ENCODE measurements at regions not wholly inside any gene's neighbourhood (a gene's known extent, or its start where the extent isn't known, plus 50 kb on each side); places are given as distances from the start of the nearest gene placed in this dataset.

GRCh38 chr2:176601066-176601465 is 331.8 kb downstream of the MTX2 start:
- DNase-seq (ENCODE audit: low read depth): no peak

GRCh38 chr2:176612036-176612435 is 342.8 kb downstream of the MTX2 start:
- no peak for DNase-seq (ENCODE audit: low read depth)

GRCh38 chr2:176612736-176613135 is 343.5 kb downstream of the MTX2 start:
- DNase-seq (ENCODE audit: low read depth): peak; percentile 59

GRCh38 chr2:176613323-176613987 is 344.2 kb downstream of the MTX2 start:
- no peak for DNase-seq (ENCODE audit: low read depth)

DNA sequence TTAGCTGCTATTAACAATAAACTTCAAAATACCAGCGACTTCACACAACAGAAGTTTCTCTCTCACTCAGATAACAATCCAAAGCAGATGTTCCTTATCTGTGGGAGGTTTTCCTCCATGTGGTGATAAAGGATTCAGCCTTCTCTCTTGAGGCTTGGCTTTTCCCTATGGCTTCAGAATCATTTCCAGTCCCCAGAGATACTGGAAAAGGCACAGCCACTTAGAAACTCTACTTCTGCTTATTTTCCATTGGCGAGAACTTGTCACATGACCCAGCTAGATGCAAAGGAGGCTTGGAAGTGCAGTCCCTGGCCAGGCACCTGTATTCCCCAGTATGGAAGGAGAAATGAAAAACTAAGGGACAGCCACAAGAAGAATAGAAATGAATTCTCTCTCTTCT is 344.8 kb downstream of the MTX2 start:
- DNase-seq (ENCODE audit: low read depth): no peak

DNA sequence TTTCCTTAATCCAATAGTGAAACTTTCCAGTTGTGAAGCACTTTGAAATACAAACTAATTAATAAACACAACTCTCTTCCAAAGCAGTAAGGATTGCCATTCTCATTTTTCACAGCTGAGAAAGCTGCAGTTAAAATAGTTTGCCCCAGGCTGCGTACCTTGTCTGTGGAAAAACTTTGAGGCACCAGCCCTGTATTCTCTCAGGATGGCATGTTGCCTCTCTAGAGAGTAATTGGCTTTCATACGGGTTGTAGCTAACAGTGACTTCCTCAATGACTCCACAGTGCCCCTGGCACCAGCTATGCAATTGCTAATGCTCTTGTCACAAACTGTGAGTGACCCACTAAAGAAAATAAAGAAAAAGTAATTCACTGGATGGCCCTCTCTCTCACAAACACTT is 345.7 kb downstream of the MTX2 start:
- no peak for DNase-seq (ENCODE audit: low read depth)

- DNase-seq (ENCODE audit: low read depth): no peak
These were observed 350.3 kb downstream of the MTX2 start for GRCh38 chr2:176619504-176619903.

DNA sequence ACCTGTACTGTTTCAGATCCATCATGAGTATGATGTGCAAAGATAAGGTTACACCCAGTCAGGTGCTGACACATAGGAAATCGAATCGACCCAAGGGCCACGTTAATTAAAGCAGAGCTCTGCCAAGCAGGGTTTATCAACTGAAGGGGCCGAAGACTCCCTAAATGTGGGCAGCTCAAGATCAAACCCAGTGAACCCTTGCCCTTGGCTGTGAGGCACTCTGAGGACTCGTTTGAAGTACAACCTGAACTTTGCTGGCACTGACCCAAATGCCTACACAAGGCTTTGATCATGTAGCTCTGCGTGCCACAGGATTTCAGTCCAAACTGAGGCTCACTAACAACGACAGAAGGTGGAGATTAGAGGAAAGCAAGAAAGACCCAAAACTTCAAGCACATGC is 352.1 kb downstream of the MTX2 start:
- no peak for DNase-seq (ENCODE audit: low read depth)

GRCh38 chr2:176622792-176623191 is 353.6 kb downstream of the MTX2 start:
- DNase-seq (ENCODE audit: low read depth): no peak

- DNase-seq (ENCODE audit: low read depth): no peak
These were observed 357.6 kb downstream of the MTX2 start for GRCh38 chr2:176626796-176627195.

GRCh38 chr2:176628438-176628837 is 359.2 kb downstream of the MTX2 start:
- DNase-seq (ENCODE audit: low read depth): no peak

DNA sequence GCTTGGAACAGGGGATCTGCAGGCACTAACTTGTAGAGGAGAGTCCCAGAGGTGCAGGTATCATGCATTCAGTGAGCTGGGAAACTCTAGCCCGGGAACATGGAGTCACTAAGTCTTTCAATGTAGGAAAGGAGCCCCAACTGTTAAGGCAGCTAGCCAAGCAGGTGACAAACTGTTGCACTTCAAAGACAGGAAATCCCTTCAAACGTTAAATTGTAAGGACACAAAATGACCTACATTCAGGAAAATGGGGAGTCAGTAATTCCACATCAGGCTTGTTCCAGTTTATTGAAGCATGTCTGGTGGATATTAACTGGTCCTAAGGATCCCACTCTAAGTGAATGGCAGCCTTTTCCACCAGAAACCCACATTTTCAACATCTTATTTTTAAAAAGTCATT is 364.5 kb downstream of the MTX2 start:
- no peak for DNase-seq (ENCODE audit: low read depth)

DNA sequence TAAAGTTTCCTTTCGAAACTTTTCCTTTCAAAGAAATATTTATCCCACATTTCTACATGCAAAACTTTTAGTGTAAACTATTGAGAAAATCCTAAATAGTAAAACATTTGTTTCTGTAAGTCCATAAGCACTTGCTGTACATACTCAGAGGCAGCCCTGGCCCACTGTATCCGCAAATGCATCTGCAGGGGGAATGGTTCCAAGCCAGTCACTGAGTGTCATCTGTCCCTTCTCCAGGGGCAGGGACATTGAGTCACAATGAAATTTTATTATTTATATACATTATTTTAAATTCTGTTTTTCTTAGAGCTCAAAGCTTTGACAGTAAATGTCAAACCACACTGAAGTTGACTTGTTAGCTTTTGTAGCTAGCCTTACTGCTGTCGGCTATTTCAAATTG is 367.2 kb downstream of the MTX2 start:
- no peak for DNase-seq (ENCODE audit: low read depth)

GRCh38 chr2:176637142-176637485 is 367.9 kb downstream of the MTX2 start:
- DNase-seq (ENCODE audit: low read depth): peak; percentile 37

DNA sequence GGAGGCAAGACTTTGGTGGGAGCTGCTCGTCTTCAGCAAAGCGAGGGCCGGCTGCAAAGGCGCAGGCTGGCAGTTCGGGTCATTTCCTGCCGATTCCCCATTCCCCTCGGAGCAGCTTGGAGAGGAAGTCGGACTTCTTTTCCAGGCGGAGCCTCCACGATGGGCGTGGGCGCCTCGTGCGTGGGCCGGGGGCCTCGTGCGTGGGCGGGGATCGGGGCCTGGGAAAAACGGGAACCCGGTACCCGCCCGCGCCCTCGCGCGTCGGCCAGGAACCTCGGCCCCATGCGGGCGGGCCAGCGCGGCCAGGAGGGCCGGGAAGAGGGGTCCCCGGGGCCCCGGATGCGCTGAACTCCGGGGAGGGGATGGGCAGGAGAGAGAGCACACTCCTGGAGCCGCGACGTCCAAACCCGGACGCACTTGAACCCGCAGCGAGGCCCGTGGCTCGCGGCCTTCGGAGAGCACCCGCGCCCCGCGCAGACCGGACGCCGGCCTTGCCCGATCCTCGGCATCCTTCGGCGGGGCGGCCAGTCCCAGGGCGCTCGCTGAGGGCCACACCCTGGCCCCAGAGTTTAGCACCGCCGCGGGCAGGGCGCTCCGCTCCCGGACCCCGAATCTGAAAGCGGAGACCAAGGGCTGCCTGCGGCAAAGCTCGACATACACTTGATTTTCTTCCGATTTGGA is 368.4 kb downstream of the MTX2 start:
- DNase-seq (ENCODE audit: low read depth): peak; percentile 62

- peak; percentile 50 for DNase-seq (ENCODE audit: low read depth)
These were observed 369.1 kb downstream of the MTX2 start for GRCh38 chr2:176638167-176639015.

DNA sequence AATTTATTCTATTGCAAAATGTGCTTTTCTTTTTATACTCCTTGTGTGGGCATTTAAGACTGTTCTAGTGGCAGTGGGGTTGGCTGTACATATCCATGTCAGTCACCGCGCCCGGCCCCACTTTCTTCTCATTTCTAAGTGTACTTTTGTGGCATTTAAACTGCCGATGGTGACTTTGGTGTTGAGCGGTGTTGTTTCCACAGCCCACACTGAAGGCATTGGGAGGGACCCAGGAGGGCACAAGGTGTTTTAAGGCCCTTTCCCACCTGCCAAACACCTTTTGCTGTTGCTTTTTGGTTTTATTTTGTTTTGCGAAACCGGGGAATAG is 369.7 kb downstream of the MTX2 start:
- DNase-seq (ENCODE audit: low read depth): no peak

- no peak for DNase-seq (ENCODE audit: low read depth)
These were observed 370.4 kb downstream of the MTX2 start for GRCh38 chr2:176639671-176640070.

DNA sequence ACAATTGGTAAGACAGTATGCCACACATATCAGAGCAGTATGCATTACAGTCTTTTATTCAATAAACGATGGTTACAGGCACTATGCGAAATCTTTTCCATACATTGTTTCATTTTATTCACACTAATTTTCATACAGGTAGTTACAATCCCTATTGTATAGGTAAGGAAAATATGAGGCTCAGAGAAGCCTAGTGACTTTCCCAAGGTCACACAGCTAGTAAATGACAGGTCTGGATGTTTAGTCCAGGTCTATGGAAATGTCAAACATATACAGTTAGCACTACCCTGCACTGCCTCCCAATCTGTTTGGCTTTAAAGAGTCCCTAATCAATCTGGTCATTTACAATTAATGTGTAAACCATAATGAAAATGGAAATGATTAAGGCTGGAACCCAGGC is 372.2 kb downstream of the MTX2 start:
- DNase-seq (ENCODE audit: low read depth): no peak

GRCh38 chr2:176642074-176642473 is 372.8 kb downstream of the MTX2 start:
- DNase-seq (ENCODE audit: low read depth): peak; percentile 86

GRCh38 chr2:176643646-176644045 is 374.4 kb downstream of the MTX2 start:
- no peak for DNase-seq (ENCODE audit: low read depth)

DNA sequence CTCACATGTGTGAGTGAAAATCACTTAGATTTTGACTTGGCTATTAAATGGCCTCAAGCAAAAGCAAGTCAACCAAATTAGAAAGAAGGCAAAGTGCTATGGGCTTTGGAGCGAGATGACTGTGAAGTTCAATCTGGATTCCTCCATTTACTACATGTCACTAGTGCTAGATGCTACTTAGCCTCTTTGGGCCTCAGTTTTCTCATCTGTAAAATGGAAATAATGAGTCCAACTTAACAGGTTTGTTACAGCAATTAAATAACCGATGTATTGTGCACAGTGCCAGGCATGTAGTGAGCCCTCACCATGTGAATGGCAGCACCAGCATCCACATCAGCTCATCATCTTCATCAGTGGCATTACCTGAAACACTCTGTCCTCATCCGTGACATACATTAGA is 376.3 kb downstream of the MTX2 start:
- no peak for DNase-seq (ENCODE audit: low read depth)

DNA sequence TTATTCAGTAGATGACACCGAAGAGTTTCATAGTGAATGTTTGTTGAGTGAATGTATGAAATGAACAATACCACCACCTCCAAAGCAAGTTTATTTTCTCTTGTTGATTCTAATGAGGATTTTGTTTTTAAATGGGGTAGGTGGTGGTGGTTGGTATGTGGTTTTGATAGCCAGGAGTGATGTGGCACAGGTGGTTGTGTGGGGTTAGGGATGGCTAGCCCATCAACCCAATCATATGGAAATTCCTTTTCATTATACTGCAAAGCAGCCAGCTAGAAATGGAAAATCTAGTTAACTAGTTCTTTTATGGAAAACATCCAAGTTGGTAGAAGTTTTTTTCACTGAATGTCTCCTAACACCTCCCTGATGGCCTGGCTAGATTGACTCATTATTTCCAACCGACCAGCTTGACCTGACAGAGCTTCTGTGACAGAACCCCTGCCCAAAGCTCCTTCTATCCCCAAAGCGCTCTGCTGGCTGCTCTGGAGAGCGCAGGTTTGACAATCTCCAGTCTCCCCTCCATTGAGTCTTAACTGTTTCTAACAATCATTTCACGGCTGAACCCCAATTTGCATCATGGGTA is 376.9 kb downstream of the MTX2 start:
- no peak for DNase-seq (ENCODE audit: low read depth)

Data from HS-5 (cell line).